ENCODE measurements at regions not wholly inside any gene's neighbourhood (a gene's known extent, or its start where the extent isn't known, plus 50 kb on each side); places are given as distances from the start of the nearest gene placed in this dataset.

- TF ChIP-seq CTCF (IDR thresholded peaks at IDR 0.05), result no peak
- TF ChIP-seq POLR2A (IDR thresholded peaks at IDR 0.05), result no peak
These were observed 442.7 kb downstream of the TENT5A start for GRCh38 chr6:81309811-81310210.

Data from testis (tissue), 2 donors.